Daoy (cell line): ENCODE measurements at regions not wholly inside any gene's neighbourhood (a gene's known extent, or its start where the extent isn't known, plus 50 kb on each side); places are given as distances from the start of the nearest gene placed in this dataset.
"Not testable (repeated sequence)": the region's sequence is repeated elsewhere in the genome, so short reads cannot be mapped to it uniquely, and the experiment has no call there.

ENCODE experiments used
- DNase-seq: peaks from one replicate; pipeline ENCODE4 v3.0.0-alpha.2; 2015; ENCODE audit warnings: low read depth

DNA sequence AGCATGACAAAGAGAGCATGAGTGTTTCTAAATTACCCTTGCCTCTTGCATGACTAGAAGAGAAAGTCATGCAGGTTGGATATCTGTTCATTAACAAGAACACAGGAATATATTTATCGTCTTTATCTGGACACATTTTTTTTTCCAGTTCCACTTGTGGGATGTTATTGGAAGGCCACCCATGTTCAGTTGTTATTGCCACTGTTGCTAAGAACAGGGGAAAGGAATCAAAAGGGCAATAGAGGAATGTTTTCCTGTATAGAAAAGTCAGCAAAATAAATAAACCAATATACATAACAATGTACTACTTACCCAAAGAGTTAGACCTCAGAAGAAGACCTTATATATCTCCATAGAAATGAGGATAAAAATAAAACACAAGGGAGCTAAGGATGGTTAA, 270.1 kb downstream of the QDPR start:
- no peak for DNase-seq

DNA sequence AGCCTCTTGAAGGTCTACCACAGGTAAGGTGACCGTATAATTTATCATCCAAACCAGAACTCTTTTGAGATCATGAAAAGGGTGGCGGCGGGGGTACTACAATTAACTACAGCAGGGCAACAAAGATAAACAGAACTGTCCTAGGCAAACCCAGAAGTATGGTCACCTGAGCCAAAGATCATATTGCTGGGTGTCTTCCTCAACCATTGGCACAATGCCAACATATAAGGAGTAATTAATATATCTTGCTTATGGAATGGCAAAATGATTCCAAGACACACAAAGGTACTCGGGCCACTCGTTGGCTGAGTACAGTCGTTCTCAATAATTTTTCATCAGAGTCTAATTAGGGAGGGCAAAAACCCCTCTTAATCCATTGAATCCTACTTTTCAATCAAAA, 273.3 kb downstream of the QDPR start:
- DNase-seq, result no peak

DNA sequence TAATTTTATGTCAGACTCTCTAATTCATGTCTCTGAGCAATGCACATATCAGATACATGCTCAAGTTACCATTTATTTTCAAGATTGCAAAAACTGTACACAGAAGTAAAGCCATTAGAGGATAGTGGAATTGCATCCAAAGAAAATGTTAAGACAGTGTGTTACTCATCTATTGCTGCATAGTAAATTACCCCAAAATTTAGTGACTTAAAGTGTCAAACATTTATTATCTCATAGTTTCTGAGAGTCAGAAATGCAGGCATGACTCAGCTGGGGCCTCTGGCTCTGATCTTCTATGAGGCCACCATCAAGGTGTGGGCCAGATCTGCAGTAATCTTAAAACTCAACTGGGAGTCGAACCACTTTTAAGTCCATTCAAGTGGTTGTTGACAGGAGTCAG, 275.2 kb downstream of the QDPR start:
- DNase-seq, result no peak

DNA sequence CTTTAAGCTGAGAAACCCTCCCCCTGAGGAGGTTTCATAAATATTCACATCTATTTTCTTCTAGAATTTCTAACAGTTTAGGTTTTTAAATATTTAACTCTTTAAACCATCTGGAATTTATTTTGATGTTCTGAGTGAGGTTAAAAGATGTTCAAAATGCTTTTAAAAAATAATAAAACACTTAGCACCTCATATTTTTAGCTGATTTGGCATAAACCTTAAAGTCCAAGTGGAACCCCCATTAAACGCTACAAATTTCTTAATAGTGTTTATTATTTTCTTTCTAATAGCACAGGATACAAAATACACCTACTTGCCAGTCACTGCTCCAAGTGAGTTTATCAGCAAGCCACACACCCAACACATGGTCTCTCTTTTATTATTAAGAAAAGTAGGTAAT, 277.2 kb downstream of the QDPR start:
- DNase-seq, result no peak

DNA sequence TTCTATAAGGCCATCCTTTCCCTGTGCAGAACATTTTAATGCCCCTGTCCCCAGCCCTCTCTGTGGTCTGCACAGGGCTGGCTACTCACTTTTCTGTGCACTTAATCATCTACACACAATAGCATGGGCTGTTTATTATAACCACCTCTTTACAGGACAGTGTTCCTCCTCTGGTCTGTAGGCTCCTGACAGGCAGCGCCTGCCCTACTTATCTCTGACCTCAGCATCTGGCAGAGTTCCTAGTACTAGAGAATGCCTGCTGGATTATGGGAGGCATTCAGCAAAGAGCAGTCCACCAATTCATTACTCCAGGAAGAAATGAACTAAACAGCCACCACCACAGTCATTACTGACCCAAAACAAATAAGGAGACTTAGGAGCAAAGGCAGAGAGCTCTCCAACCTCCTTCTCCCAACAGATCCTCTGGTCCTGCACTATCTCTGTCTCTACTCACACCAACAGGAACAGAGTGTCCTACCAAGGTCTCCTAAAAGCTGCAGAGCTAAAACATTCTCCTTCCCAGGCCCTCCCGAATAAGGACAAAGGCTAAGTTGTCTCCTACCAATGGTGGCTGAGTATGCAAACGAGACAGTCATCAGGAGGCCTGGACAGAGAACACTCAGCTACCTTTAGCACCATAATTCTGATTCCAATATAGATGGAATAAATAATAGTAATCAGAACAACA, 279.2 kb downstream of the QDPR start:
- DNase-seq, result no peak

DNA sequence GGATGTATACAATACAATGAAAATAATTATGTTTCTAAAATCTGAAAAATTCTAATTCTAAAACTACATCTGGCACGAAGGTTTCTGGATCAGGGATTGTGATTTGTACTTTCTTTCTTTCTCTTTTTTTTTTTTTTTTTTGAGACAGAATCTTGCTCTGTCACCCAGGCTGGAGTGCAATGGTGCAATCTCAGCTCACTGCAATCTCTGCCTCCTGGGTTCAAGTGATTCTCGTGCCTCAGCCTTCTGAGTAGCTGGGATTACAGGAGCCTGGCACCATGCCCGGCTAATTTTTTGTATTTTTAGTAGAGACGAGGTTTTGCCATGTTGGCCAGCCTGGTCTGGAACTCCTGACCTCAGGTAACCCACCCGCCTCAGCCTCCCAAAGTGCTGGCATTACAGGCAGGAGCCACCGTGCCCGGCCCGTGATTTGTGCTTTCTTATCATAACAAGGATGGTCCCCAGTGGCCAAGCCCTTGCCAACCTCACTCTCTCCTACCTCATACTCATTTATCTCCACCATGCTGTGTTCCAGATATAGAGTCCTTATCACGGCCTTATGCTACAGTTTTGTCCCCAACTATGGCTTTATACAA, 279.9 kb downstream of the QDPR start:
- not testable (repeated sequence) for DNase-seq

DNA sequence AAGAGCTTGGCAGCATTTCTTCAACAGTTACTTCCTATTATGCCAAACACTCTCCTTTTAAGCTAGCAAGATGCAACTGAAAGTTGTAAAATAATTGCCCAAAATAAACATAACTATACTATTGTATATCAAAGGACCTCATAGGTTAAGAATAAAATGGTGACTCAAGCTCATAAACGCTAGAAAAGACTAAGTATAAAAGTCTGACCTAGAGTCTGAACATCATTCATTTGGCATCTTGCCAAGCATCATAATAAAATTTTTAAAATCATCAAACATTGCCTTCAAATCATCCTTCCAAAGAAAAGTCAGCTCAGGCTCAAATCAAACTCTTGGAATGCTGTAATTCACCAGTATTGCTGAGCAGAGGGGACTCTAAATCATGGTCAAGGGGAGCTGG, 281.2 kb downstream of the QDPR start:
- DNase-seq, result no peak

DNA sequence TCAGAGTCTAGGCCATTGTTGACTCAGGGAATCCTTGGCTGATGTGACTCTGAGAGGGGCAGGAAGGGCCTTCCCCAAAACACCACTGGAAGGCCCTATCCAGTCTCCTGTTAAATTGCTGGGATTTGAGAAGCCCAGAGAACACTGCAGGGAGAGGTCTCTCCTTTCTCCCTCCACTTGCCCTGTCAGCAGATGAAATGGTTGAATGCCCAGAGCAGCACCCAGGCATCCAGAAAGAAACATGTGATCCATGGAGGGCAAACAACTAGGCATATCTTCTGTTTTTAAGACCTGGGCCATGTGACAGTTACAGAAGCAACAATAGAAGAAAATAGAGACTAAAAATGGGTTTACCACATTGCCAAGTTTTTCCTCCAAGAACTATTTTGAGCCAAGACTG, 291.1 kb downstream of the QDPR start:
- DNase-seq, result no peak

DNA sequence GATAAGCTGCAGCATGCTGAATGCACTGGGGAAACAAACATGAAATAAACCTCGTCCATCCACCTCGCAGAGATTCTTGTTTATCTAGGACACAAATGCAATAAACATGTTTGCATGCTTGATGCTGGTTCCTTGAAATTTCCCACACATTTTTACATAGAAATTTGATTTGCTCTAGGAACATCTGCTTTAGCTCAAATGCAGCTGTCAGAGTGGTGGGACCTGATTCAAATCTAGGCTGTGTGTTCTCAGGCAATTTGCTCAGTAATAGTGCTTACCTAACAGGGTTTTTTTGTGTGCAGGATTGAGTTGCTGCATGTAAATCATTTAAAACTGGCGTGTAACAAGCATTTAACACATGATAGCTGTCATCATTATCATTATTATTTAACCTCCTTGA, 293.1 kb downstream of the QDPR start:
- DNase-seq, result no peak

DNA sequence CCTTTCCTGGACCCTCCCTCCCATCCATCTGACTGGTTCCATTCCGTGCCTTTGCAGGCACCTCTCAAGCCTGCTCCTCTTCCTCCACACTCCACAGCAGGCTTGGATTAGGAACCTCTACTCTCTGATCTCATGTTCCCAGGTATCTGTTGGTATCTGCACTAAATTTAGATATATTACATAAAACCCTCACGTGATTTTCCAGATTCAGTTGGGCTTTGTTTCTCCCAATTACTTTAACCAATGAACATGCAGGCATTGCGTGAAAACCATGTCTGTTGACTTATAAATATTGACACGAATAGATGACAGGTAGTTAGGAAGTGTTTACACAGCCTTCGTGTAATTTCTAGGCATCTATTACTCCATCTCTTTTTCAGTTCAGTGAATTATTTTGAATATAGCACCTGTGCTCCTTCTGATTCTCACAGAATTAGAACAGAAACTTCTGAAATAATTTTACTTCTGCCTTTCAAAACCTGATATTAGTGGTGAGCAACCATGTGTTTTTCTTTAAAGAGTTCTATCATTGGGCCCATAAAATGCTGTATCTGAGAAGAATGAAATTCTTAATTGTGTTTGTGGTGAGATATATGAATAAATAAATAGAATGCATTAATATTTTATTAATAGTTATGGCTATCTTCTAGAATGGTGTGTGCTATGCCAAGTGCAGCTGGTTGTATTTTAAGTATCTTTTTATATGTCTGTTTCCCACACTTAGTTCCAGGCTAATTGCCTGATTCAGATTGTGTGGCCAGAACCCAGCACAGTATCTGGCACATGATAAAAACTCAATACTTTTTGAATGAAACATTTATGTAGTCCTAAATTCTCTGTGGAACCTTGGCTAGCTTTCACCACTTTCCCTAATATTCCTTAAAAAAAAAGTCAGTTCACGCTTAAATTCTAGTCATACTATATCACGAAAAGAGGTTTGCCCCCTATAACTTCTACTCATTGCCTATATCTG, 304.8 kb downstream of the QDPR start:
- DNase-seq, result no peak

DNA sequence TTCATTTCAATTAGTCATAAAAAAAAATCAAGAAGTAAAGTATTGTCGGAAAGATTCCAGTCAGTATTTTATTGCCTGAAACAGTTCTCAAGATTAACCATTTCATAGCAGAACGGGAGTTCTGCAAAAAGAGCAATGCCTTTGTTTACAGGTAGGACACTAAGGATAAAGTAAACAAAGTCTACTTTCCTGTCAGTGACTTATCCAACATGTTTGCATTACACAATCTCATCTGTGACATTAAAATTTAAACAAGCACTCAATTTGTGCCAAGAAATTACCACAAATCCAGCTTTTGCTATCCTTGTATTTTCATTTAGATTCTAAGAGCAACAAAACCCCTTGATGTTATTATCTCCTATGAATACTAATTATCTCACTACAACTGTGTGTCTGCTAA, 306.5 kb upstream of the LDB2 start:
- DNase-seq, result no peak

DNA sequence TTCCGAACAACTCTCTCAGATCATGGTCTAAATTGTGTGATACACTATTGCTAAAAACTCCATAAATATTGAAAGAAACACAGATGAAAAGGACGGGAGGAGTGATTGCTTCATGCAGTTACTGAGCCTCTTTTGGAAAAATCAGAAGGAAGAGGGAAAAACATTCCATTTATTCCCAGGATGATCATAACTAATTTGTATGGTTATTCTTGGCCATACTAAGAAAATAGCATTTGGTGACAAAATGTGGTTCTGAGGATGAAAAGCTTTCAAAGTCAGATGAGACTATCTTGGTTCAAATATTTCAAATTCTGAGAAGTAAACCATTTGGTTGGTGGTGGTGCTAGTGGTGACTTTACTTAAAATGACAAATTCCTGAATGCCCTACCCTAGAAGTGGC, 305.4 kb upstream of the LDB2 start:
- no peak for DNase-seq

DNA sequence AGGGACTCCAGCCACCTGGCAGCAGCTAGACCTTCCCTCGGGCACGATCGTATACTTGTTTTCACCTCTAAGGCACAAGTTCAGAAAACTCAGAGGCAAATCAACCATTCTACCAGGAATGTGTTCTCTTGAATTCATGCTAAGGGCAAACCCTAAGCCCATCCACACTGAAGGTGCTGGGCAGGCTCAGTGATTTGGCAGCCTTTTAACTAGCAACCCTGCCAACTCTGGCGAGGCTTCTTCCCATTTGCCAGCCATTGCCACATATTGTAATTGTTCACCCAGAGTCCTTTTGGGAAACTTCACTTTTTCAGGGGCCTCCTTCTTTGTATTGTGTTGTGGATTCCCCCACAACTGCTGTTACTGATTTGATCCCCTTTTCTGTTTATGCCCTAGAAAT, 298.6 kb upstream of the LDB2 start:
- DNase-seq, result no peak

DNA sequence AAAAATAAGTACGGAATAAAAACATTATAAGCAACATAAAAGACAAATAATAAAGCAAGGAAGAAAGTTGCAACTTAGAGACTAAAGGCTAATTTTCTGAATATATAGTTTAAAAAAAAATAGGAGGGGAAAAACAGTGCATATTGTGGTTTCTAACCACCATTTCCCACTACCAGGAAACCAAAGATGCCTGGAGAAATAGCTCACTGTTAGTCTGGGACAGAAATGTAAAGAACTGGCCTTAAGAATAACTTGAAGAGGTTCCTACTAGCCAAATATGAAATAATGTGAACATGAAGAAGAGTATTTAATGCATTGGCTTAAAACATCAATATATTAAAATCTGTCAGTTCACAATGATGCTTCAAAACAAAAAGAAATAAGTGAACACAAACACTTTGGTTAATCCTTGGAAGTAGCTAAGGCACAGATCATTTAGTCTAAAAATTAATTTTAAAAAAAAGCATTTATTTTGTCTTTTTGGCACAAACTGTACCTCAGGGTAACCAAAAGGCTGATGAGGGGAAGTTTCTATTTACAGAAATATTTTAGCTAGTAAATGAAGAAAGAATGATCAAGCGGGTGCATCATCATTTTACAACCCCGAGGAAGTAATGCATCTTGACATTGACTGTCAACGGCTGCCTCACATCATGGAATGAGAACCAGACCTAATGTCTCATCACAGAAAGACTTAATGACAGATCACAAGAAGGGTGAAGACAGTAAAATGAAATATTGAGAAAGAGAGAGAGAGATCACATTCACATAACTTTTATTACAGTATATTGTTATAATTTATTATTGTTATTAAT, 297.2 kb upstream of the LDB2 start:
- DNase-seq, result no peak

DNA sequence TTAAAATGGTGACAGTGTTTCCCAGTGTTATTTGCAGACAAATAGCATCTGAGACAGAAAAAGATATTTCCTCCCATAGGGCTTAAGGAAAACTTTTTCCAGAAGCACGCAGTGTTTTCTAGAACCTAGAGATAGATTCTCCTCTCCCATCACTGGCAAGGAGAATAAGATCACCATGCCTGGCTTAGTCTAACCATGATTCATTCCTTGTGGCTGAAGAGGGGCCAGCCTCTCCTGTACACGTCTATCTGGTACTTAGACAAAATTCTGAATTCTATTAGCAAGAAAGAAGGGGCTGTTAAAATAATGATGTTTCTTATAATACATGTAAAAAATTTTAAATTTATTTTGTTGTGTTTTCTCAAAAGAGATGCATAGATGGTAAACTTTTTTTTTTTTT, 296.1 kb upstream of the LDB2 start:
- DNase-seq, result no peak

DNA sequence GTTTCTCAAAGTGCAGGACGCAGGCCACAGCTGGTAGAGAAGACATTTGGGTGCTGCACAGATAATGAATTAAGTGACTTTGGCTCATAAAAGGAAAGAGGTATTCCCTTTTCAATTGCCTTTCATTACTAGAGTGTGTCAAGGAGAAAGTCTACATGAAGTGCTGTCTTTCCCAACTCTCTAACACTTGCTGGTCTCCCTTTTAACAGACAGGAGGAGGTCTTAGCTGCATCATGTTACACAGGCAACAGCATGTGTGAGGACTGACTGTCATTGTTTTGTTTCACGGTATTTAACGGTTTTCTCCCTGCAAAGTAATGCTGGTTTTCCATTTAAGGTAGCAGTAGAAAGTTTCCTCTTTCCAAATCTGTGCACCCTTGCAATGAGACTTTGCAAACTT, 291.3 kb upstream of the LDB2 start:
- no peak for DNase-seq

DNA sequence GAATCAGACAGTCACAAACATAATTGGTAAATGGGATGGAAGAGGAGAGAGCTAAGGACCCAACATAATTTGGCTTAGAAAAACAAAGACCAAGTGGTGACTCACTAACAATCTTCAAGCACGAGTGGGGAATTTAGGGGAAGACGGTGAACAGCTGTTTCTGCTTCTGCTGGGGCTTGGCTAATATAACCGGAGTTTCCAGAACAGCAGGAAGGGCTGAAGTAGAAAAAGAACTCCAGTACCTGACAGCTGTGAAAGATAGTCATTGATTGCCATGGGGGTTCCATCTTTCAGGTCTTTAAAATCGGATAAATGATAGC, 290.9 kb upstream of the LDB2 start:
- no peak for DNase-seq

DNA sequence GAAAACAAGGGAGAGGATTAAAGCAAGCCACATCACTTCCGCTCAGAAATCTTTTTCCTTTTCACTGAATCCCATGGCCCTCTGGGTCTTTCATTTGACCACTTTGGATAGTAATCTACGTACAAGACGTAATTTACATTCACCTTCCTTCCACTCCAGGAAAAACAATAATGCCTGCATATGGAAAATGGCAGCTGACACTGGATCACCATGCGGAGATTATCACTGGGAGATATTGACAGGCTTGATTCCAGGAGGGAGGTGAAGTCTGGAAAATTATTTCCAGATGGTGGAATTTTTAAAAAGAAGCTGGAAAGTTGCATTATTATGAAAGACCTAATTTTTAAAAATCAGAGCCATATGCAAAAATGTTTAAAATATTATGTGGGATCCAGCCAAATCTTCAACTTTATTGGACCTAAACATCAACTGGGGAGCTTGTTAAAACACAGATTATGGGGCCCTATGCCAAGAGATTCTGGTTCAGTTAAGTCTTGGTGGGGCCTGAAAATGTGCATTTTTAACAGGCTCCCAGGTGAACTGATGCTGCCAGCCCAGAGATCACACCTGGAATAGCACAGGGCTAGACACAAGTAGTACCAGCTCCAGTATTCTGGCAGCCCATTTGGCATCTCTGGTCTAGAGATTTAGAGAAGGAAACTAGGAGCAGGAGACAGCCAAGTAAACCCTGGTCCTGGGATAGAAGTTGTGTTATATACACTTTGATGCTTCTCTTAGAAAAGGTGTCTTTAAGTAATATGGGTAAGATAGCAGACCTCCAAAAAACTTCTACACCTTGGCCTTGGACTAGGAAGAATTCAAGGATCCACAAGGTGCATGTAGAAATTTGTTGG, 290.3 kb upstream of the LDB2 start:
- DNase-seq, result no peak

DNA sequence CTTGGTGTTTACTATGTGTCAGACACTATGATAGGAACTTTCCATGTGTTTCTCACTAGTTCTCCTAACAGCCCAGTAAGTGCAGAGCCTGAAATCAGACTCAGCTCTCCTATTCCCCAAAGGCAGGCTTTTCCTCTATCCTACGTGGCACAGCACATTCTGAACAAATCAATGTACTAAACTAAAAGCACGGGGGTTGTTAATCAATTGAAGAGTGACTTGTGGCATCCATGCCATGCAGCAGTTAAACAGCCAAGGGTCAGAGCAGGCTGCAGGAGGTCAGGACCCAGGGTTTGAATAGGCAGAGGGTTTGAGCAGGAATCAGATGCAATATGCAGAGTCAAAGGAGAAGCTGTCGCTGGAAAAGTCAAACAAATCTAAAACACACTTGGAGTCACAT, 289.7 kb upstream of the LDB2 start:
- no peak for DNase-seq

DNA sequence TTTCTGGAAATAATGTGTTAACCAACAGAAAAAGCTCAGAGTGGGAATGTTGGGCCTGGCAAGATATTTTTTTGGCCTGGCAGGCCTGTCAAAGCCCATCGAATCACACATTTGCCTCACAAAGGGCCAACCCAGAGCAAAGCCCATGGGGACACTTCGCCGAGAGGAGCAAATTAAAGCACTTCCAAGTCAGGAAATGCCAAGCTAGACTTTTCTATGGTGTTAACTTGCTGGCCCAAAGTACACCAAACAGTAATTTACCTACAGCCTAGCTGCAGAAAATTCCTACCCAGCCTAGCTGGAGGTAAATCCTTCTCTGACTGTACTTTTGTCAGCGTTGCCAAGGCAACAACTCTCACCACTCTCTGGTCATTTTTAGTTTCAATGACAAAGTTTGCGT, 288.6 kb upstream of the LDB2 start:
- no peak for DNase-seq

DNA sequence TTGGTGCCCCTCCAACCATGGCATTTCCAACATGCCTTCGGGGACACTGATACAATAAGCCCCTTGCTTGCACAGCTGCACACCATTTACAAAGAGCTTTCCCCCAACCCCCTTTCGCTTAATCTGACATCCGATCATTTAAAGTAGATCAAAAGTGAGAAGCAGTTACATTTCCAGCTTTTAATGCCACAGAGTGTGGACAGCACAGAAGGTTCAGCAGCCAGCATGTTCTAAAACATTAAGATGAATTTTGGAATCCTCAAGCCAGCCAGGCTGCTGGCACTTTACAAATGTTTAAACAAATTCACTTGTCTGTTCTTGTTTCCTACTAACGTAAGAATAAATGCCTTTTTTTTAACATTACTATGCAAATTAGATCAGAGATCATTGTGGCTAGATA, 284.4 kb upstream of the LDB2 start:
- DNase-seq, result no peak
